IMR-90 (cell line): ENCODE measurements at regions not wholly inside any gene's neighbourhood (a gene's known extent, or its start where the extent isn't known, plus 50 kb on each side); places are given as distances from the start of the nearest gene placed in this dataset.
A peak's percentile ranks its signal among the peaks of the same experiment; 100 is the strongest.

Experiments used
- ATAC-seq: fragments of 200-7000 bp; cut with Tn5 transposase; 2 replicates; pipeline ENCODE4 v1.9.1; 2020; ENCODE audit warnings: low read depth, mild to moderate bottlenecking, moderate library complexity
- BruUV-seq: library from RNA; stranded (reverse); fragments of 400-500 nt; replicated peaks from 2 replicates; lab custom pipeline; 2021; lab: Mats Ljungman, UMichigan
- CTCF ChIA-PET: fragments of 300-600 bp; formaldehyde crosslinking; extraction: SDS; loops from one replicate; lab custom pipeline; 2021; ENCODE audit warnings: antibody characterized with exemption; lab: Yijun Ruan, JAX
- POLR2A ChIA-PET: fragments of 300-600 bp; sonication (Branson Sonifier 250); formaldehyde crosslinking; loops from one replicate; lab custom pipeline; 2022; ENCODE audit warnings: antibody characterized with exemption; ENCODE audit not compliant: unreplicated experiment; lab: Charles Lee
- DNase-seq: peaks from one replicate; pipeline ENCODE4 v3.0.0; 2013
- H2AFZ ChIP-seq: replicated peaks from 2 replicates; pipeline ENCODE3; 2013; ENCODE audit warnings: low read length, mild to moderate bottlenecking; ENCODE audit not compliant: poor library complexity
- H2AK5ac ChIP-seq: 2 replicates; pipeline ENCODE4 v1.6.1; 2013; ENCODE audit warnings: low read depth, low read length, inconsistent platforms
- H2AK9ac ChIP-seq: replicated peaks from 2 replicates; pipeline ENCODE3; 2013; ENCODE audit warnings: mild to moderate bottlenecking, low read depth, low read length, moderate library complexity; ENCODE audit not compliant: poor library complexity
- H2BK120ac ChIP-seq: 2 replicates; pipeline ENCODE4 v1.6.1; 2013; ENCODE audit warnings: low read depth, low read length, inconsistent platforms
- H2BK15ac ChIP-seq: 3 replicates; pipeline ENCODE4 v1.6.1; 2013; ENCODE audit warnings: low read depth, low read length, inconsistent platforms
- H2BK20ac ChIP-seq: 2 replicates; pipeline ENCODE4 v1.6.1; 2013; ENCODE audit warnings: low read depth, mild to moderate bottlenecking, inconsistent platforms, low read length, moderate library complexity
- H2BK5ac ChIP-seq: 2 replicates; pipeline ENCODE4 v1.6.1; 2013; ENCODE audit warnings: mild to moderate bottlenecking, low read depth, low read length, inconsistent platforms; ENCODE audit not compliant: poor library complexity, severe bottlenecking
- H3K14ac ChIP-seq: replicated peaks from 2 replicates; pipeline ENCODE4 v1.6.1; 2013; ENCODE audit warnings: low read depth, low read length, inconsistent platforms
- H3K18ac ChIP-seq: 2 replicates; pipeline ENCODE4 v1.6.1; 2013; ENCODE audit warnings: low read depth, low read length, control low read depth
- H3K23ac ChIP-seq: 2 replicates; pipeline ENCODE4 v1.6.1; 2013; ENCODE audit warnings: low read depth, low read length, inconsistent platforms
- H3K27ac ChIP-seq: 2 replicates; pipeline ENCODE4 v1.5.1; 2013; ENCODE audit warnings: mild to moderate bottlenecking, control low read depth, low read length; ENCODE audit not compliant: insufficient read depth
- H3K27me3 ChIP-seq: 2 replicates; pipeline ENCODE4 v1.6.1; 2013; ENCODE audit warnings: low read length; ENCODE audit not compliant: control insufficient read depth, insufficient read depth
- H3K36me3 ChIP-seq: 2 replicates; pipeline ENCODE4 v1.6.1; 2013; ENCODE audit warnings: low read length, mixed read lengths; ENCODE audit not compliant: control insufficient read depth, insufficient read depth
- H3K4ac ChIP-seq: 2 replicates; pipeline ENCODE4 v1.6.1; 2013; ENCODE audit warnings: low read depth, low read length, inconsistent platforms
- H3K4me1 ChIP-seq: 2 replicates; pipeline ENCODE4 v1.6.1; 2013; ENCODE audit warnings: low read length, mixed read lengths; ENCODE audit not compliant: control insufficient read depth, insufficient read depth
- H3K4me2 ChIP-seq: 2 replicates; pipeline ENCODE4 v1.6.1; 2013; ENCODE audit warnings: low read depth, mild to moderate bottlenecking, control low read depth, low read length, moderate library complexity
- H3K4me3 ChIP-seq: 2 replicates; pipeline ENCODE4 v1.5.1; 2013; ENCODE audit warnings: low read depth, mild to moderate bottlenecking, control low read depth, low read length, moderate library complexity; ENCODE audit not compliant: insufficient read depth
- H3K56ac ChIP-seq: 2 replicates; pipeline ENCODE4 v1.6.1; 2013; ENCODE audit warnings: low read length, inconsistent platforms; ENCODE audit not compliant: insufficient read depth; ENCODE audit errors: extremely low read depth
- H3K79me1 ChIP-seq, 2 experiments: 2 replicates each; pipeline ENCODE4 v1.6.1; 2013; ENCODE audit warnings: low read length in 2 of 2, inconsistent platforms in 1 of 2, low read depth in 1 of 2
- H3K9ac ChIP-seq: 2 replicates; pipeline ENCODE4 v1.6.1; 2013; ENCODE audit warnings: low read depth, low read length, control low read depth
- H3K9me1 ChIP-seq: 2 replicates; pipeline ENCODE4 v1.6.1; 2013; ENCODE audit warnings: low read length, inconsistent platforms; ENCODE audit not compliant: insufficient read depth
- H3K9me3 ChIP-seq: 2 replicates; pipeline ENCODE4 v1.6.1; 2013; ENCODE audit warnings: low read length; ENCODE audit not compliant: control insufficient read depth, insufficient read depth
- H4K20me1 ChIP-seq: 2 replicates; pipeline ENCODE4 v1.6.1; 2013; ENCODE audit warnings: low read length, inconsistent platforms; ENCODE audit not compliant: insufficient read depth
- H4K5ac ChIP-seq: 2 replicates; pipeline ENCODE4 v1.6.1; 2013; ENCODE audit warnings: mild to moderate bottlenecking, low read depth, low read length, control low read depth
- H4K8ac ChIP-seq, 2 experiments: 2 replicates each; pipeline ENCODE4 v1.6.1; 2013; ENCODE audit warnings: low read depth in 2 of 2, low read length in 2 of 2, control low read depth in 1 of 2, inconsistent platforms in 1 of 2
- H4K91ac ChIP-seq: 2 replicates; pipeline ENCODE4 v1.6.1; 2013; ENCODE audit warnings: low read depth, low read length, inconsistent platforms; ENCODE audit not compliant: insufficient read depth
- CEBPB ChIP-seq: IDR thresholded peaks from 2 replicates; pipeline ENCODE4 v1.6.1; 2012; ENCODE audit warnings: low read depth, low read length, improper control_type of control experiment
- RCOR1 ChIP-seq: IDR thresholded peaks from 2 replicates; pipeline ENCODE4 v1.6.1; 2012; ENCODE audit warnings: mild to moderate bottlenecking, low read length, improper control_type of control experiment; ENCODE audit not compliant: insufficient replicate concordance
- WGBS, 2 experiments: methylation state at CpG; one replicate each; pipeline versions ENCODE4 v1.1.5 to v1.1.7; 2013; ENCODE audit warnings: missing lambda C conversion rate in 2 of 2; ENCODE audit not compliant: insufficient read length in 1 of 2; ENCODE audit errors: extremely low coverage in 2 of 2; 5-methylcytosine and 5-hydroxymethylcytosine counted together
- dilution Hi-C: fragments of 300-500 bp; cut with HindIII; formaldehyde crosslinking; loops from one replicate; pipeline ENCODE4 v1.14.3; 2018; ENCODE audit warnings: low sequenced_read_pairs; ENCODE audit not compliant: unreplicated experiment
- in situ Hi-C: fragments of 300-500 bp; cut with MboI; formaldehyde crosslinking; loops from 3 replicates; pipeline ENCODE4 v1.14.3; 2019; ENCODE audit warnings: low sequenced_read_pairs, inconsistent platforms, mixed read lengths
- intact Hi-C: fragments of 100-400 bp; cut with micrococcal nuclease; formaldehyde crosslinking; loops from 2 replicates; pipeline ENCODE4 v1.10.0; 2022

GRCh38 chr4:122012735-122013134, 60.9 kb upstream of the TRPC3 start:
- in situ Hi-C loops (no loop called here), intact Hi-C loops (no loop called here), dilution Hi-C loops (no loop called here)
- peak overlapping the region; percentile 55; the same call in 1 of the 2 replicates for H3K4ac ChIP-seq
- H3K36me3 ChIP-seq = no peaks in the 10 kb centered on the region
- H3K56ac ChIP-seq = no peak overlapping the region
- no peak overlapping the region for H3K27ac ChIP-seq
- no peak overlapping the region; the same call in 1 of the 2 replicates for H3K18ac ChIP-seq
- ATAC-seq (peak; percentile 50), DNase-seq (peak; percentile 55)
- H4K5ac ChIP-seq = no peak overlapping the region
- no peak overlapping the region for H4K91ac ChIP-seq
- no peak overlapping the region for H3K23ac ChIP-seq
- CTCF ChIA-PET = no interaction called here
- peak overlapping the region; percentile 90; the same call in 1 of the 3 replicates for H2BK15ac ChIP-seq
- peak overlapping the region; percentile 57; the same call in 1 of the 2 replicates for H2AK5ac ChIP-seq
- H2AFZ ChIP-seq = no peak overlapping the region
- H3K4me3 ChIP-seq = no peak overlapping the region
- POLR2A ChIA-PET = no interaction called here
- peak overlapping the region; percentile 84; the same call in 1 of the 2 replicates for H2BK20ac ChIP-seq
- peak overlapping the region; percentile 20 for H2BK5ac ChIP-seq
- H2BK120ac ChIP-seq = peak overlapping the region; percentile 38; the same call in 1 of the 2 replicates
- no peaks in the 10 kb centered on the region for H4K20me1 ChIP-seq
- whole genome bisulfite sequencing, 2 experiments = no CpG with 5 or more reads among the region's 2 CpGs
- H4K8ac ChIP-seq = no peak overlapping the region
- no TSS peak for BruUV-seq
- H3K9me1 ChIP-seq = peaks cover 9% of the 10 kb centered on the region
- H3K14ac ChIP-seq = peak overlapping the region; percentile 70; the same call in 1 of the 2 replicates
- H3K79me1 ChIP-seq = no peaks in the 10 kb centered on the region; a peak in 1 of 4 replicates
- H2AK9ac ChIP-seq = no peak overlapping the region
- H3K27me3 ChIP-seq = no peaks in the 10 kb centered on the region
- peak overlapping the region; percentile 6; the same call in 1 of the 2 replicates for H3K4me2 ChIP-seq
- H3K9ac ChIP-seq = no peak overlapping the region
- TF ChIP-seq RCOR1 (no peak), CEBPB (peak; percentile 85)
- H3K9me3 ChIP-seq = no peaks in the 10 kb centered on the region
- peaks cover 19% of the 10 kb centered on the region for H3K4me1 ChIP-seq
